Mucosa of descending colon (tissue), 3 donors: ENCODE measurements at regions not wholly inside any gene's neighbourhood (a gene's known extent, or its start where the extent isn't known, plus 50 kb on each side); places are given as distances from the start of the nearest gene placed in this dataset.

Source experiments
- ATAC-seq: fragments of 200-7000 bp; cut with Tn5 transposase; one replicate; pipeline ENCODE4 v1.9.1; 2020; ENCODE audit warnings: mild to moderate bottlenecking, moderate library complexity
- DNase-seq, 3 donors: peaks; one replicate each; pipeline ENCODE4 v3.0.0-alpha.2; 2020
- H3K36me3 ChIP-seq: fragments of 200-600 bp; one replicate; pipeline ENCODE4 v1.8.0; 2021; ENCODE audit warnings: low read depth, mild to moderate bottlenecking
- H3K4me1 ChIP-seq: fragments of 200-600 bp; one replicate; pipeline ENCODE4 v1.8.0; 2021; ENCODE audit warnings: low read depth, mild to moderate bottlenecking
- H3K4me3 ChIP-seq: fragments of 200-600 bp; one replicate; pipeline ENCODE4 v1.8.0; 2021; ENCODE audit warnings: mild to moderate bottlenecking
- H3K9me3 ChIP-seq: fragments of 200-600 bp; one replicate; pipeline ENCODE4 v1.8.0; 2021; ENCODE audit warnings: mild to moderate bottlenecking
- intact Hi-C, 2 donors: fragments of 100-400 bp; cut with DNase I in 1 of 2; cut with micrococcal nuclease in 1 of 2; formaldehyde crosslinking; loops; one replicate each; pipeline versions ENCODE4 v1.11.0 to v1.11.1; 2022; cut with DNase I, micrococcal nuclease
- TF ChIP-seq, protein P1 (sequence below): fragments of 200-600 bp; IDR thresholded peaks from one replicate; pipeline ENCODE4 v1.8.0; 2022; ENCODE audit warnings: antibody characterized with exemption, mild to moderate bottlenecking
- donor health status: DM: no; HTN: no; CAD: no; lungs with moderate emphysema.
- donor health status: DM: no; HTN: no; CAD: no.
- donor health status: DM: no; HTN: yes; CAD: no.

- Histone ChIP-seq H3K4me3 (no peak overlapping the region), H3K36me3 (no peaks in the 10 kb centered on the region), H3K4me1 (no peaks in the 10 kb centered on the region), H3K9me3 (peaks cover 18% of the 10 kb centered on the region)
- ATAC-seq = no peak
- TF ChIP-seq, protein P1, sequence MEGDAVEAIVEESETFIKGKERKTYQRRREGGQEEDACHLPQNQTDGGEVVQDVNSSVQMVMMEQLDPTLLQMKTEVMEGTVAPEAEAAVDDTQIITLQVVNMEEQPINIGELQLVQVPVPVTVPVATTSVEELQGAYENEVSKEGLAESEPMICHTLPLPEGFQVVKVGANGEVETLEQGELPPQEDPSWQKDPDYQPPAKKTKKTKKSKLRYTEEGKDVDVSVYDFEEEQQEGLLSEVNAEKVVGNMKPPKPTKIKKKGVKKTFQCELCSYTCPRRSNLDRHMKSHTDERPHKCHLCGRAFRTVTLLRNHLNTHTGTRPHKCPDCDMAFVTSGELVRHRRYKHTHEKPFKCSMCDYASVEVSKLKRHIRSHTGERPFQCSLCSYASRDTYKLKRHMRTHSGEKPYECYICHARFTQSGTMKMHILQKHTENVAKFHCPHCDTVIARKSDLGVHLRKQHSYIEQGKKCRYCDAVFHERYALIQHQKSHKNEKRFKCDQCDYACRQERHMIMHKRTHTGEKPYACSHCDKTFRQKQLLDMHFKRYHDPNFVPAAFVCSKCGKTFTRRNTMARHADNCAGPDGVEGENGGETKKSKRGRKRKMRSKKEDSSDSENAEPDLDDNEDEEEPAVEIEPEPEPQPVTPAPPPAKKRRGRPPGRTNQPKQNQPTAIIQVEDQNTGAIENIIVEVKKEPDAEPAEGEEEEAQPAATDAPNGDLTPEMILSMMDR = no peak
- DNase-seq = no peak
- intact Hi-C loops = no loop called here
These were observed 268.1 kb upstream of the GRID2 start for GRCh38 chr4:92035666-92036065.

- Histone ChIP-seq H3K4me1 (no peaks in the 10 kb centered on the region), H3K4me3 (no peak overlapping the region), H3K36me3 (no peaks in the 10 kb centered on the region), H3K9me3 (no peaks in the 10 kb centered on the region)
- DNase-seq (no peak), ATAC-seq (no peak)
- TF ChIP-seq, protein P1 = no peak
- intact Hi-C loops = no loop called here
These were observed 258.0 kb upstream of the GRID2 start for GRCh38 chr4:92045718-92046117.

- no peaks in the 10 kb centered on the region for H3K9me3 ChIP-seq
- ATAC-seq (peak; percentile 26), DNase-seq (no peak)
- no peaks in the 10 kb centered on the region for H3K4me1 ChIP-seq
- H3K36me3 ChIP-seq = no peaks in the 10 kb centered on the region
- TF ChIP-seq, protein P1 = no peak
- intact Hi-C loops = no loop called here
- H3K4me3 ChIP-seq = no peak overlapping the region
These were observed 256.4 kb upstream of the GRID2 start for GRCh38 chr4:92047209-92047875.

DNA sequence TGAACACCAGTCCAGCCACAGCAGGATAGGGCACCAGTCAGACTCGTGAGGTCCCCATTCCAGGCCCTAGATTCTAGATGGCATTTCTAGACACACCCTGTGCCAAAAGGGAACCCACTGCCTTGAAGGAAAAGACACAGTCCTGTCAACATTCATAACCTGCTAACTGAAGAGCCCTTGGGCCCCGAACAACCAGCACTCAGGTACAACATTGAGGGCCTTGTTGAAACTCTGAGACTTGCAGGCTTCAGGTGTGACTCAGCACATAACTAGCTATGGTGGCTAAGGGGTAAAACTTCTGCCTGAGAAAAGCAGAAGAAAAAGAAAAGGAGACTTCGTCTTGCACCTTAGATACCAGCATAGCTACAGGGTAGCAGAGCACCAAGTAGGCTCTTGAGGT is 252.9 kb upstream of the GRID2 start:
- no peak for DNase-seq
- TF ChIP-seq, protein P1 = no peak
- Histone ChIP-seq H3K36me3 (no peaks in the 10 kb centered on the region), H3K4me1 (no peaks in the 10 kb centered on the region), H3K9me3 (no peaks in the 10 kb centered on the region), H3K4me3 (no peak overlapping the region)
- intact Hi-C loops = no loop called here
- no peak for ATAC-seq

DNA sequence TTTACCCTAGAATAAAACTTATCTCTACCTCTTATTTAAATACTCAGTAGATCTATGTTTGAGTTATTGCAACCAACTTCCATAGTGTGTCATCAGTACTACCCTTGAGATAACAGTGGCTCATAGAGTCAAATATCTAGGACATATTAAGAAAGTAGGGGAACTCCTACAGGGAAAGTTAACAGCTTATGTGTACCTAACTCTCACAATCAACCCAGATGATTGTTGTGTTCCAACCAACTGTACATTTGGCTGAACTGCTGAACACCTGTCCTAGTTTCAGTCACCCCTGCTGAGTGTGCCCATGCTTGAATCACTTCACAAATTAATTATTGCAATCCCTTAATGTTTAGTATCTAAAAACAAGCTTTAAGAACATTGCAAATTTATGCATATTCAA is 244.2 kb upstream of the GRID2 start:
- H3K36me3 ChIP-seq = no peaks in the 10 kb centered on the region

More for the DNA sequence above, 244.2 kb upstream of the GRID2 start:
- ATAC-seq (no peak), DNase-seq (no peak)
- TF ChIP-seq, protein P1 = no peak
- Histone ChIP-seq H3K9me3 (no peaks in the 10 kb centered on the region), H3K4me1 (no peaks in the 10 kb centered on the region), H3K4me3 (no peak overlapping the region)
- intact Hi-C loops = no loop called here
